OCI-LY7 (cell line): ENCODE measurements at regions not wholly inside any gene's neighbourhood (a gene's known extent, or its start where the extent isn't known, plus 50 kb on each side); places are given as distances from the start of the nearest gene placed in this dataset.

Experiments
- BruUV-seq: library from RNA; stranded (reverse); fragments of 400-500 nt; replicated peaks from 2 replicates; lab custom pipeline; 2021; lab: Mats Ljungman, UMichigan
- CTCF ChIA-PET: fragments of 300-600 bp; sonication (Branson Sonifier 250); formaldehyde crosslinking; loops from one replicate; lab custom pipeline; 2022; ENCODE audit warnings: antibody characterized with exemption; ENCODE audit not compliant: unreplicated experiment; lab: Charles Lee
- POLR2A ChIA-PET: fragments of 300-600 bp; sonication (Branson Sonifier 250); formaldehyde crosslinking; loops from one replicate; lab custom pipeline; 2022; ENCODE audit warnings: antibody characterized with exemption; lab: Charles Lee
- DNase-seq: peaks from one replicate; pipeline ENCODE4 v3.0.0-alpha.2; 2015; ENCODE audit warnings: low spot score
- H2AFZ ChIP-seq: fragments of 200-600 bp; sonication (generic), shearing (Covaris generic); 2 replicates; pipeline ENCODE4 v1.6.1; 2014; ENCODE audit warnings: mild to moderate bottlenecking, antibody characterized with exemption, low read length, moderate library complexity
- H3K27ac ChIP-seq: fragments of 200-600 bp; sonication (generic); 2 replicates; pipeline ENCODE4 v1.5.1; 2014; ENCODE audit warnings: mixed run types, low read depth, mild to moderate bottlenecking, moderate library complexity, low read length, inconsistent platforms; ENCODE audit not compliant: poor library complexity, severe bottlenecking
- H3K36me3 ChIP-seq: fragments of 200-600 bp; sonication (generic); 2 replicates; pipeline ENCODE4 v1.6.1; 2014; ENCODE audit warnings: mild to moderate bottlenecking, antibody characterized with exemption, low read length, moderate library complexity, mixed read lengths; ENCODE audit not compliant: insufficient read depth
- H3K4me1 ChIP-seq: fragments of 200-600 bp; sonication (generic); 2 replicates; pipeline ENCODE4 v1.5.1; 2014; ENCODE audit warnings: mild to moderate bottlenecking, low read length; ENCODE audit not compliant: insufficient read depth, poor library complexity, severe bottlenecking
- H3K4me2 ChIP-seq: fragments of 200-600 bp; sonication (generic); 2 replicates; pipeline ENCODE4 v1.6.1; 2014; ENCODE audit warnings: mild to moderate bottlenecking, low read length
- H3K4me3 ChIP-seq: fragments of 200-600 bp; sonication (generic); 2 replicates; pipeline ENCODE4 v1.5.1; 2014; ENCODE audit warnings: mild to moderate bottlenecking, low read depth, low read length; ENCODE audit not compliant: poor library complexity, severe bottlenecking
- H3K79me2 ChIP-seq: fragments of 200-600 bp; sonication (generic); 2 replicates; pipeline ENCODE4 v1.6.1; 2016; ENCODE audit warnings: low read depth, mild to moderate bottlenecking, low read length, moderate library complexity, mixed read lengths; ENCODE audit not compliant: insufficient read depth
- H3K9me2 ChIP-seq: fragments of 200-600 bp; sonication (generic); 2 replicates; pipeline ENCODE4 v1.6.1; 2016; ENCODE audit warnings: mild to moderate bottlenecking, low read length, mixed read lengths; ENCODE audit not compliant: insufficient read depth
- H3K9me3 ChIP-seq: fragments of 200-600 bp; sonication (generic); 2 replicates; pipeline ENCODE4 v1.6.1; 2014; ENCODE audit warnings: mild to moderate bottlenecking, mixed run types, low read length, mixed read lengths
- H4K20me1 ChIP-seq: fragments of 200-600 bp; sonication (generic); 2 replicates; pipeline ENCODE4 v1.6.1; 2014; ENCODE audit warnings: mild to moderate bottlenecking, antibody characterized with exemption, low read length, moderate library complexity, mixed read lengths; ENCODE audit not compliant: insufficient read depth
- CTCF ChIP-seq: fragments of 200-600 bp; sonication (generic); conservative IDR thresholded peaks from 2 replicates; pipeline ENCODE4 v1.5.1; 2014; ENCODE audit warnings: mild to moderate bottlenecking, antibody characterized with exemption, low read length, moderate library complexity, mixed read lengths
- EZH2phosphoT487 ChIP-seq: fragments of 200-600 bp; sonication (generic); IDR thresholded peaks from 2 replicates; pipeline ENCODE4 v1.6.1; 2018; ENCODE audit warnings: low read depth, borderline replicate concordance, mild to moderate bottlenecking, mixed run types, antibody characterized with exemption, low read length, moderate library complexity, mixed read lengths
- intact Hi-C: fragments of 100-400 bp; cut with micrococcal nuclease; formaldehyde crosslinking; loops from one replicate; pipeline ENCODE4 v1.10.0; 2022; ENCODE audit not compliant: unreplicated experiment

- Histone ChIP-seq H3K4me3 (no peak overlapping the region), H3K36me3 (no peaks in the 10 kb centered on the region), H3K27ac (no peak overlapping the region), H3K4me2 (no peak overlapping the region), H2AFZ (no peak overlapping the region), H3K9me2 (no peaks in the 10 kb centered on the region), H3K9me3 (no peaks in the 10 kb centered on the region), H3K4me1 (no peaks in the 10 kb centered on the region), H4K20me1 (no peaks in the 10 kb centered on the region), H3K79me2 (no peaks in the 10 kb centered on the region)
- ChIA-PET CTCF (no interaction called here), POLR2A (interaction anchor here (1.1 kb wide), 1 partner anchor 13 kb away, joined by 3 read pairs; no protein-coding TSS in a partner anchor)
- intact Hi-C loops = no loop called here
- DNase-seq = no peak
- BruUV-seq = no TSS peak
- TF ChIP-seq EZH2phosphoT487 = no peak
- TF ChIP-seq CTCF = no peak
These were observed 560.3 kb upstream of the CHORDC1 start for GRCh38 chr11:90783111-90783510.

DNA sequence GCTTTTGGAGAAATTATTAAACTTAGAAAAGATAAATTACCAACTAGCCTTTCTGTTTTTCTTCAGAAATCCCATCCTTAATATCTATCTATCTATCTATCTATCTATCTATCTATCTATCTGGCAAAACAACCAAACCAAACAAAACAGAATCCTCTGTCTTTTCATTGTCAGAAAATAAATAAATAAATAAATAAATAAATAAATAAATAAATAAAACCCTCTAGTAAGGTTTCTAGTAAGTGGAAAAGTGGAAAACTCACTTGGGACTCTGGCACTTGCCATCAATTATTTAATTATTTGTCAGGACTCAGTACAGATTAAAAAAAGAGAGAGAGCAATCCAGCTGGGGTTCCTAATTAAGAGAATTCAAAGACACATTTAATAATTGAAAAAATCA lies 556.2 kb upstream of the CHORDC1 start:
- intact Hi-C loops = no loop called here
- H3K36me3 ChIP-seq = no peaks in the 10 kb centered on the region
- ChIA-PET POLR2A (no interaction called here), CTCF (no interaction called here)
- no peaks in the 10 kb centered on the region for H4K20me1 ChIP-seq
- no peak for DNase-seq
- H3K9me2 ChIP-seq = no peaks in the 10 kb centered on the region
- no peak overlapping the region for H3K4me3 ChIP-seq
- H3K9me3 ChIP-seq = no peaks in the 10 kb centered on the region
- no peak overlapping the region for H2AFZ ChIP-seq
- no peaks in the 10 kb centered on the region for H3K79me2 ChIP-seq
- BruUV-seq = no TSS peak
- H3K4me2 ChIP-seq = no peak overlapping the region
- no peak for TF ChIP-seq CTCF
- TF ChIP-seq EZH2phosphoT487 = no peak
- H3K27ac ChIP-seq = no peak overlapping the region
- H3K4me1 ChIP-seq = no peaks in the 10 kb centered on the region

- ChIA-PET CTCF (no interaction called here), POLR2A (no interaction called here)
- TF ChIP-seq CTCF = no peak
- TF ChIP-seq EZH2phosphoT487 = no peak
- Histone ChIP-seq H2AFZ (no peak overlapping the region), H3K27ac (no peak overlapping the region), H3K79me2 (no peaks in the 10 kb centered on the region), H3K9me3 (no peaks in the 10 kb centered on the region), H3K4me2 (no peak overlapping the region), H3K4me3 (no peak overlapping the region), H3K9me2 (no peaks in the 10 kb centered on the region), H3K36me3 (no peaks in the 10 kb centered on the region), H3K4me1 (no peaks in the 10 kb centered on the region), H4K20me1 (no peaks in the 10 kb centered on the region)
- BruUV-seq = no TSS peak
- no peak for DNase-seq
- intact Hi-C loops = no loop called here
These were observed 552.8 kb upstream of the CHORDC1 start for GRCh38 chr11:90775567-90776165.
